GM21825 (cell line): ENCODE measurements at regions not wholly inside any gene's neighbourhood (a gene's known extent, or its start where the extent isn't known, plus 50 kb on each side); places are given as distances from the start of the nearest gene placed in this dataset.
"Not testable (repeated sequence)": the region's sequence is repeated elsewhere in the genome, so short reads cannot be mapped to it uniquely, and the experiment has no call there.

Experiments used
- ATAC-seq: cut with Tn5 transposase; IDR thresholded peaks from one replicate; pipeline ENCODE4 v1.9.1; 2021; ENCODE audit warnings: mild to moderate bottlenecking, moderate library complexity; ENCODE audit not compliant: unreplicated experiment

GRCh38 chr9:90069085-90069484, 464.3 kb downstream of the GADD45G start:
- ATAC-seq, result no peak

DNA sequence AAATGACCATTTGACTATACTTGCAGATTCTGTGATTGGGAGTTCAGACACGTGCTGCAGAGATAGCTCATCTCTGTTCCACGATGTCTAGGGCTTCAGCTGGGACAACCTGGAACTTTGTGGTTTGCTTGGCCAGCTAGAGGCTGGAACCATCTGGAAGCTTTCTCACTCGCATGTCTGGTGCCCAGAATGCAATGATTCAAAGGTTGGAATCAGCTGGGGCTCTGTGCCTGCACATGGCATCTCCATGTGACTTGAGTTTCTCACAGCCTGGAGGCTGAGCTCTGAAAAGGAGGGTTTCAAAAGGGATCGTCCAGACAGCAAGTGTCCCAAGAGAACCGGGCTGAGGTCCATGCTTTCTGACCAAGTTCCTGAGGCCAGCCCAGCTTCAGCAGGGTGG, 465.2 kb downstream of the GADD45G start:
- ATAC-seq, result no peak

GRCh38 chr9:90070469-90070868, 465.7 kb downstream of the GADD45G start:
- no peak for ATAC-seq

DNA sequence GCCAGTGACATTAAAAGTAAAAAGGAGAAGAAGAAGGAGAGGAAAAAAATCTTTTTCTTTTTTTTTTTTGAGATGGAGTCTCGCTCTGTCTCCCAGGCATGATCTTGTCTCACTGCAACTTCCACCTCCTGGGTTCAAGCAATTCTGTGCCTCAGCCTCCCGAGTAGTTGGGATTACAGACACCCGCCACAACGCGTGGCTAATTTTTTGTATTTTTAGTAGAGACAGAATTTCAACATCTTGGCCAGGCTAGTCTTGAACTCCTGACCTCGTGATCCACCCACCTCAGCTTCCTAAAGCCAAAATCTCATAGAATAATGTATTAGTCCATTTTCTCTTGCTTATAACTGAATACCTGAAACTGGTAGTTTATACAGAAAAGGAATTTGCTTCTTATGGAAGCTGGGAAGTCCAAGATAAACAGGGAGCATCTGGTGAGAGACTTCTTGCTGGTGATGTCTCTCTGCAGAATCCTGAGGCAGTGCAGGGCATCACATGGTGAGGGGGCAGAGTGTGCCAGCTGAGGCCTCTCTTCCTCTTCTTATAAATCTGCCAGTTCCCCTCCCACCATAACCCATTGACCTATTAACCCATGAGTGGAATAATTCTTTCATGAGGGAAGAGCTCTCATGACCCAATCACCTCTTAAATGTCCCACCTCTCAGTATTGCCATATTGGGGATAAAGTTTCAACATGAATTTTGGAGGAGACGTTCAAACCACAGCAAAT, 466.3 kb downstream of the GADD45G start:
- no peak for ATAC-seq

- no peak for ATAC-seq
These were observed 468.6 kb downstream of the GADD45G start for GRCh38 chr9:90073186-90073945.

GRCh38 chr9:90074316-90074962, 469.6 kb downstream of the GADD45G start:
- ATAC-seq, result no peak

GRCh38 chr9:90077598-90077997, 472.8 kb downstream of the GADD45G start:
- not testable (repeated sequence) for ATAC-seq

DNA sequence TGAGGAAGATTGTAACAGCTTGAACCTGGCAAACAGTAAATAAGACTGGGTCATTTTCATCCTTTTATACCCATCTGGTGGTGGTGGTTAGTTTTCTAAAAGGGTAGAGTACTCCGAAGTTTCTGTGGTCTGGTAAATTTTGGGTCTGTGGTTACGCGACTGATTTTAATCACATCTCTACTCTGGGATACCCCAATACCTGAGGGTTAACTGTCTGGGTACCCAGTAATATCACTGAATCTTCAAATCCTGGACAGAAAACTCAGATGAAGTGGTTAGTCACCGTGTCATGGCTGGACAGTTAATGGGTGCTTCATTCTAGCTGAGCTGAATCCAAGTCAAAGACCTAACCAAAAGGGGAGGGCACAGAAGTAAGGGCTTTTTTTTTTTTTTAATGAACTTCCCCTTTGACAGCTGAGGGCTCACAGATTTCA, 474.2 kb downstream of the GADD45G start:
- no peak for ATAC-seq

- ATAC-seq, result no peak
These were observed 480.8 kb downstream of the GADD45G start for GRCh38 chr9:90085633-90086032.

- ATAC-seq, result no peak
These were observed 481.3 kb downstream of the GADD45G start for GRCh38 chr9:90086101-90086511.

DNA sequence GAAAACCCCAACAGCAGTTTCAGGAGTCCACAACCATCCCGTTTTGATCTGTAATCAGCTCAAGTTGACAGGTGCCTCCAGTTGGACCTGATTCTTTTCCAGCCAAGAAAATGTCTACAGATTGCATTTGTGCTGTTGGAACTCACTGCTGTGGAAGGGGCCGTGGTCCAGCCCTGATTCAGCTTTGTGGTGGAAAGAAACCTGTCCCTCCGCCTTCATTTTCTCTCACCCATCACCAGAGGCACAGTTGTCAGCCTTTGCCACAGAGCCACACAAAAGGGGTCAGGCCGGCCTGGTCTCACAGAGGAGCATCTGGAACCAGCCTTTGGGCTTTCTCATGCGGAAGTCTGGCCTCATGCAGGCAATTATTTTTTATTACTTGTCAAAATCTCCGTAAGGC, 483.6 kb downstream of the GADD45G start:
- ATAC-seq, result no peak

GRCh38 chr9:90088856-90089255, 484.0 kb downstream of the GADD45G start:
- no peak for ATAC-seq

DNA sequence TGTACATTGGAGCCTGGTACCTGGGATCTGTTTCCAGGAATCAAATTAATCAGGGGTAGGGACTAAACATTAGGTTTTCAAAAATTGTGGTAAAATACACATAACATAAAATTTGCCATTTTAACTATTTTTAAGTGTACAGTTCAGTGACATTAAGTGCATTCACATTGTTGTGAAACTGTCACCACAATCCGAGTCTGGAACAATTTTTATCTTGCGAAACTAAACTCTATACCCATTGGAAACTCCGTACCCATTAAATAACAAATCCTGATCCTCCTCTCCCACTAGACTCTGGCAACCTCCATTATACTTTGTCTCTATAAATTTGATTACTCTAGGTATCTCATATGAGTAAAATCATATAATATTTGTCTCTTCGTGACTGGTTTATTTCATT, 486.2 kb downstream of the GADD45G start:
- no peak for ATAC-seq

DNA sequence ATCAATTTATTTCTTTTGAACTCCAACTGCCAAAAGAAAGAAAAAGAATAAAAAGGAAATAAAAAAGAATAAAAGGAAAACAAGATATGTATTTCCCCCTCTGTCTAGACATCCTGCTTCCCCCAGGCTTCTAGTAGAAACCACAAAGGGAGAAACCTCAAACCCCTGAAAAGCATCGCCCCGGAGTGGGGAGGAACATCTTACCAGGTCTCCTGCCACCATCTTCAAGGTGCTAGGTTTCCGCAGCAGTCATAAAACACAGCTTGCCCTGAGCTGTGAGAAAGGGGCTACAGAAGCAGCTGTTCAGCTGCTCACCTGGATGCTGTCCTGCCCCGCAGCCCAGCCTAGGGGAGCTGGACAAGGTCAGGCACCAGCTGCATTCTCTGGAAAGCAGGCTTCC, 487.7 kb downstream of the GADD45G start:
- ATAC-seq, result no peak

DNA sequence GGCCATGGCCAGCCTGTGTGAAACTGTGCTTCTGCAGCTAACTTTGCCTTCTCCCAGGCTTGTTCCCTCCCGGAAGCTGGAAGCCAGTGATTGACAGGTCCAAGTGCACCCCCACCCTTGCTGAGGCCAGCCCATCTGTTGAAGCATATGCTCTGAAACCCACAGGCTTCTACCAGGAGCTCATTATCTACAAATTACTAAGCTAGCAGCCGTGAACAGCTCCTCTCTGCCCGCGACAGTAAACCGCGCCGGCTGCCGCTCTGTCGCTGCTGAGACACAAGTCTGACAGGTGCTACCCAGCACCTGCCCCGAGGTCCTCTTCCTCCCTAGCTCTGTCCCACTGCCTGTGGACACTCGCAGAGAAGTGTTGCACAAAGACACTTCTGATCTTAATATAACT, 490.9 kb downstream of the GADD45G start:
- no peak for ATAC-seq

DNA sequence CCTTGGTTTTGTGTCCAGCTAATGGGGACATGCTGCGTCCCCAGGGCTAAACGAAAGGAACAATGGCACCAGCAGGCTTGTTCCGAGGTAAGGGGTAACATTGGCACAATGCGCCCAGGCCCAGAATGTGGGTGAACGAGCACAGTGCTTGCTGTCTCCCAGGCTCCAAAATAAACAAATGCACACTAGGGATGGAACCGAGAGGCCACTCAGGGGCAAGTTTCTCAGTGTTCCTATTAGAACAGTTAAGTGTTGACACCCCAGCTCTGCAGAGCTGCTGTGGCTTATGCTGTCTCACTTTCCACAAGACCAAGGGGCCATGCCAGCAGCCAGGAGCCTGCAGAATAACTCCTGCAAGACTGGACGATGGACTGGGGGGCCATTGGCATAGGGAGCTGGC, 492.4 kb downstream of the GADD45G start:
- ATAC-seq, result no peak

DNA sequence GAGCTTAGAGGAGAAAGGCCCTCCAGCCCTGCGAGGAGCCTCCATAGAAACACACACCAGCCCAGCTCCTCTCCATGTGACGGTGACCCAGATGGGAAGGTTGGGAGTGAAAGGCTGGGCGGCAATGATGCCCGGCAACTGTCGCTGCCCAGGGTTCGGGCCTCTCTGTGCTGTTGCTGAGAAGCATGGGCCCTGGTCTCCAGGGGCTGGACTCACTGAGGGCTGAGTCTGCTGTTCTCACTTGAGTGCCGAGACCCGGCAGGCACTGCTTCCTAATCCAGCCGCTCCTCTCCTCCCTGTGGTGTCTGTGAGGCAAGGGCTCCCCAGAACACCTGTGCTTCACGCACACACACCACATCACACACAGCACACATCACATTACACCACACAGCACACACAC, 493.6 kb downstream of the GADD45G start:
- ATAC-seq, result no peak

DNA sequence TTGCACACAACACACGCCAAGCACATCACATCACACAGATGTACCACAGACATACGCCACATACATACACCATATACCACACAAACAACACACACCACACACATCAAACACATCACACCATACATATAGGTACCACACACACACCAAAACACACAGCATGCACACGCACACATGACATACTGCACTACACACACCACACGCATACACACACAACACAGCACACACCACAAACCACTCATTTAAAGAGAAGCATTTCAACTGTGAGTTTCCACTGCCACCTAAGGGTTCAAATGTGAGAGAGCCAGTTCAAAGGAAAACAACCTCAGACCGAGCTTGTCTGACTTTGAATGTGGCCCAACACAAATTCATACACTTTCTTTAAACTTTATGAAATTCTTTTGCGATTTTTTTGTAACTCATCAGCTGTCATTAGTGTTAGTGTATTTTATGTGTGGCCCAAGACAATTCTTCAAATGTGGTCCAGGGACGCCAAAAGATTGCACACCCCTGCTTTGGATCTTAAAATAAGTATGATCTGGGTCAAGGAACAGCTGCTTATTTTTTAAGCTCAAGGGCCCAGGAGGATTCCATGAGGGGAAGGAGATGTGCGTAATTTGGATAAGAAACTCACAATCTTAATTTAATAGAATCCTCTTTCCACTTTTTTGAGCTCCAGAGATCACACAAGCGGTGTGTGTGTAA, 494.6 kb downstream of the GADD45G start:
- no peak for ATAC-seq

DNA sequence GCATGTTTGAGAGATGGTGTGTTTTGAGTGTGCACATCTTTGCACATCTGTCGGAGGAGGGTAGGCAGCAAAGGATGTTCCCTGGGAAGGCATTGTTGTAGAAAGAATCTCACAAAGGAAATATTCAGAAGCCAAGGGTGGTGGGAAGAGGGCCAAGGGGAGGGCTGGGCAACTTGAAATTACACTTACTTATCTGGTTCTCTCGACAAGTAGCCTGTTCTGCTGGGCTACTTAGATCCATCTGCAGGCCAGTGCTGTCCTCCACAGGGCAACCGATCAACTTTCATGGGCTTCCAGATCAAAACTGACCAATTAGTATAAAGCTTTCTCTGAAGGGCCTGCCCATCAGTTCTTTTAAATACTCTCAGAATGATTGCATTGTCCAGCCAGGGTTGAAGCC, 495.2 kb downstream of the GADD45G start:
- ATAC-seq, result no peak

DNA sequence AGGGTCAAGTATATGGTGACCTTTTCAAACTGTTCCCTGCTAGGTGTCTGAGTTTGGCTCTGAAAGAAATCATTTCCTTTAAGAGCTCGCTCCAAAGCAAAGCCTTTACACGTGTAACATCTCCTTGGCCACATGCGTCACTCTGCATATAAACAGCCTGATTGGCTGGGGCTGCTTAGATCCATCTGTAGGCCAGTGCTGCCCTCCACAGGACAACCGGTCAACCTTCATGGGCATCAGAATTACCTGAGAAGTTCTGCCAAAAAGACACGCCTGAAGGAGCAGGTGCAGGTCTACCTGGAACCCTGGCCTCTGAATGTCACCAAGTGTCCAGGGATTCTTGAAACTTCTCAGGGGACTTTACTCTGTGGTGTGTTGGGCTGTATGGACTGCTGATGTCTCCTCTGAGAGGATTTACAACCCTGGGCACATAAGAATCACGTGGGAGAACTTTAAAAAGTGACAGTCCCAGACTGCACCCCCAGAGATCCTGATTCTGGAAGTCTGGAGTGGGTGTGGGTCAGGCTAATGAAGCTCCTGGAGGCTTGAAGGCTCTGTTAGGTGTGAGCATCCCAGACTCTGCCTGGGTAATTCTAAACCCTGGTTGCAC, 497.6 kb downstream of the GADD45G start:
- ATAC-seq, result peak; percentile 90

DNA sequence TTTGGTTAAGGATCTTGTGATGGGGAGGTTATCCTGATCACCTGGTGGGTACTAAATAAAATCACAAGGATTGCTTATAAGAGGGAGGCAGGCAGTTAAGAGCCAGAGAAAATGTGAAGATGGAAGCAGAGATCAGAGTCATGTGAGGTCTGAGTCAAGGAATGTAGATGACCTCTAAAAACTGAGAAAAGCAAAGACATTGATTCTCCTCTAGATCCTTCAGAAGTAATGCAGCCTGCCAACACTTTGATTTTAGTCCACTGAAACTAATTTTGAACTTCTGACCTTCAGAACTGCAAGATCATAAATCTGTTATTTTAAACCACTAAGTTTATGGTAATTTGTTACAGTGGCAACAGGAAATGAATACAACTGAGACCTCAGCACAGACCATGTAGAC, 499.0 kb downstream of the GADD45G start:
- no peak for ATAC-seq
